ENCODE measurements at regions not wholly inside any gene's neighbourhood (a gene's known extent, or its start where the extent isn't known, plus 50 kb on each side); places are given as distances from the start of the nearest gene placed in this dataset.

DNA sequence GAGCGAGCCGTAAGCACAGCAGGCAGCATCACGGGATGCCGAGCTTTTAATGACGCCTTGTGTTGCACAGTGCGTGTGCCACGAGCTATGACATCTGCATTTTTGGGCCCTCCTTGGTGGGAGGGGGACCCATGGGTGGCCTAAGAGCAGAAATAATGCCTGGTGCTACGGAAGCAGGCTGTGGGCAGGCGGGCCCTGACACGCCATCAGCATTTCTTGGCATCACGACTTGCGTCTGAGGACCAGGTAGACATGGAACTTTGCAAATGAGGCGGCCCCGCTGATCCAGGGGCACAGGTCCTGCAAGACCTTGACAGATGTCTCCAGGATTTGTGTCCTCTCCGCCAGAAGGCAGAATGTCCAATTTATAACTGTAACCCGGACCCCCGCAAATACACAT lies 117.8 kb upstream of the RNF32 start:
- TF ChIP-seq, protein P1, sequence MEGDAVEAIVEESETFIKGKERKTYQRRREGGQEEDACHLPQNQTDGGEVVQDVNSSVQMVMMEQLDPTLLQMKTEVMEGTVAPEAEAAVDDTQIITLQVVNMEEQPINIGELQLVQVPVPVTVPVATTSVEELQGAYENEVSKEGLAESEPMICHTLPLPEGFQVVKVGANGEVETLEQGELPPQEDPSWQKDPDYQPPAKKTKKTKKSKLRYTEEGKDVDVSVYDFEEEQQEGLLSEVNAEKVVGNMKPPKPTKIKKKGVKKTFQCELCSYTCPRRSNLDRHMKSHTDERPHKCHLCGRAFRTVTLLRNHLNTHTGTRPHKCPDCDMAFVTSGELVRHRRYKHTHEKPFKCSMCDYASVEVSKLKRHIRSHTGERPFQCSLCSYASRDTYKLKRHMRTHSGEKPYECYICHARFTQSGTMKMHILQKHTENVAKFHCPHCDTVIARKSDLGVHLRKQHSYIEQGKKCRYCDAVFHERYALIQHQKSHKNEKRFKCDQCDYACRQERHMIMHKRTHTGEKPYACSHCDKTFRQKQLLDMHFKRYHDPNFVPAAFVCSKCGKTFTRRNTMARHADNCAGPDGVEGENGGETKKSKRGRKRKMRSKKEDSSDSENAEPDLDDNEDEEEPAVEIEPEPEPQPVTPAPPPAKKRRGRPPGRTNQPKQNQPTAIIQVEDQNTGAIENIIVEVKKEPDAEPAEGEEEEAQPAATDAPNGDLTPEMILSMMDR (conservative IDR thresholded peaks at IDR 0.05 in 1 of 2, IDR thresholded peaks at IDR 0.05 in 1 of 2; ENCODE audit: low read depth in 1 of 2, low read length in 2 of 2), result no peak
- TF ChIP-seq EZH2 (IDR thresholded peaks at IDR 0.05; ENCODE audit: low read length, missing control alignments), result no peak
